Ammon's horn (tissue), 1 donor: ENCODE measurements at regions not wholly inside any gene's neighbourhood (a gene's known extent, or its start where the extent isn't known, plus 50 kb on each side); places are given as distances from the start of the nearest gene placed in this dataset.
A peak's percentile ranks its signal among the peaks of the same experiment; 100 is the strongest.

Source experiments
- DNase-seq: peaks from one replicate; pipeline ENCODE4 v3.0.0-alpha.2; 2016; ENCODE audit warnings: low spot score

- no peak for DNase-seq
These were observed 152.3 kb downstream of the PAX3 start for GRCh38 chr2:222146488-222146887.

DNA sequence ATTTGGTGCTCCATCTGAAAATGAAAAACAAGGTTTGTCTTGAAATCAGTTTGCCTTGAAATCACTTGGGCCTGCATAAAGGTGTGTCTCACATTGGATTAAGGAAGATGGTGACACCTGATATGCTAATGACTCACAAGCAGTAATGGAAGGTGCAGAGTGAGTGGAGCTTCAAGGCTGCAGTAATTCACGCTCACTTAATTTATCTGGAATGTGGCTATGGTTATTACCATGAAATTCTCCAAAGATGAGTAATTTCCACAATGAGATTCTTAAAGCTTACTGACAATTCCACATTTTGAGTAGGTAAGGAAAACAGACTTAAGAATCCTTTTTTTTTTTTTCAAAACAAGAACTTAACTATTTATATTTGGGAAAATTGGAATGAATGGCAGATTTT, 156.8 kb downstream of the PAX3 start:
- no peak for DNase-seq

- DNase-seq, result no peak
These were observed 162.6 kb downstream of the PAX3 start for GRCh38 chr2:222136106-222136630.

DNA sequence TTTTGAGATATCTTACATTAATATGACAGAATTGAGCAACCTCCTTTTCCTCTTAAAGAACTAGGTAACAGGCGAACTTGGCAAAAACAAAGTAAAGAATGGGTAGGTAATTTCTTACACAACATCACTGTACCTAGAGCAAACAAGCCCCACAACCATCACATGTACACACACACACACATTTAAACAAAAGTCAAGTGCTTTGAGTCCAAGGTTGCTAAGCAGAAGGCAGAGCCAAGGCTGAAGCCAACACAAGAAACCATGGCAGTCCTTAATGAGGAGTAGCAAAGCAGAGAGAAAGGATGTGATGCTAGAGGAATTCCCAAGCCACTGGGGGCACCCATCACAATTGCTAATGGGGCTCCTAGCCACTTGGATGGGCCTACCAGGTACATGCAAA, 164.1 kb downstream of the PAX3 start:
- DNase-seq, result no peak

GRCh38 chr2:222133897-222134296, 164.9 kb downstream of the PAX3 start:
- DNase-seq, result no peak

DNA sequence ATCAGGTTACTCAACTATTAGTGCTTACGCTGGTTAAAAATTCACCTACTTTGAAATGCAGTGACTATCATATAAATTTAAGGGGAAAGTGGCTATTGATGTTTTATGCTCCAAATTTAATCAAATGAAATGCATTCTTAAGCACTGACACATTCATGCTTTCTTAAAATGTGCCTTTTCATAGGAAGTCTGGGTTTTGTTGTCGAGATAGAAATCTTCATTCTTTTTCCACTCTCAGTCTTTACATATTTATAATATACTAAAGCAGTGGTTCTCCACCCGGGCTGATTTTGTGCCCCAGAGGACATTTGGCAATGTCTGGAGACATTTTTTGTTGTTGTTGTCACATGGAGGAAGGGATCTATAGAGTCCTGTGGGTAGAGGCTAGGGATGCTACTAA, 167.9 kb downstream of the PAX3 start:
- DNase-seq, result no peak

DNA sequence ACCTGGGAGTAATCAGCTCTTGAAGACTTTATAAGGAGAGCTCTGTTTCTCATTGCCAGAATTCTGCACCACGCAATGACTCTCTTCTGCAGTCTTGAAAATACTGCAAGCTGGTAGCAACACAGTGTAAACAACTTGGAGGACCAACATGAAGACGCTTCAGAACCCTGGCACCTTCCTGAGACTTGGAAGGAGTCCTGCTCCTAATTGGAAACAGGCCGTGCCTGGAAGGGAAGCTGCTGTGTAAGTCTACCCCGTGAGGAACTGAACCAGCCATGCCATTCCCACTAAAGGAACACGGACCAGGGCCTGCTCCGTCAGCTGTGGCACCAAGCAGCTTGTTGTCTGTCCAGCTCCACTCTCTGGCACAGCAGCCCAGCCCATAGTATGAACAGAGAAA, 171.1 kb downstream of the PAX3 start:
- DNase-seq, result no peak

- DNase-seq, result no peak
These were observed 177.9 kb downstream of the PAX3 start for GRCh38 chr2:222120933-222121332.

GRCh38 chr2:222115296-222115695, 183.5 kb downstream of the PAX3 start:
- no peak for DNase-seq

GRCh38 chr2:222108957-222109585, 189.7 kb downstream of the PAX3 start:
- no peak for DNase-seq

DNA sequence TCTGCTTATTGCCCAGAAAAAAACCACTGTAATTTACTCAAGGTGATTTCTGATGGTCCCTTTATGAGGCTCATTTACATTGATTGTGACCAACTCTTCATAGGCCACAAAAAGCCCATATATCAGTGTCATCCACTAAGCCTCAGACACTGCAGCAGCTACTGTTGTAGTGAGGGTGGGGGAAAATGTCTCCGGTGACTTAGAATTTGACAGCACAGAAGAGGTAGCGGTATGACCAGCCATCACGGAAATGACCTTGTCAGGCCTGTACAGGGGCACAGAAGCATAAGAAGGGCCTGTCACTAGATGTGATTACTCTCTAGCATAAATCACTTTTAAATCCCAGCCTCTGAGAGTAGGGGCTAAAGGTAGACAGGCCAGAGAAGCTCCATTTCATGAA, 190.3 kb downstream of the PAX3 start:
- DNase-seq, result no peak

GRCh38 chr2:222105046-222105445, 193.8 kb downstream of the PAX3 start:
- no peak for DNase-seq

- no peak for DNase-seq
These were observed 196.0 kb downstream of the PAX3 start for GRCh38 chr2:222102575-222103349.

GRCh38 chr2:222100704-222101699, 197.8 kb downstream of the PAX3 start:
- DNase-seq, result peak; percentile 6

- no peak for DNase-seq
These were observed 210.2 kb downstream of the PAX3 start for GRCh38 chr2:222088561-222088960.

DNA sequence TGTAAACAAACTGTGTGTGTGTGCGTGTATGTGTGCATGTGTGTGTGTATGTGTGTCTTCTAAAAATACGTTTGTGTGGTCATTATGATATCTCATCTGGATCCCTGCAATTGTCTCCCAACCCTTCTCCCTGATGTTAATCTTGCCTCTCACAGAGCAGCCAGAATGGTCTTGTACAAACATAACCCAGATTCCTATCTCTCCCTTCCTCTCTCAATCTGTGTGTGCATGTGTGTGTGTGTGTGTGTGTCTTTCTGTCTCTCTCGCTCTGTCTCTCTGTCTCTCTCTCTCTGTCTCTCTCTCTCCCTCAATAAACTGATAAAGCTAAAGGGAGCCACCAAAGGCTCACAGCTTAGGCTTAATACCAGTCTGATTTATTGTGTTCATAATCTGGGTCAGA, 210.8 kb downstream of the PAX3 start:
- DNase-seq, result no peak

DNA sequence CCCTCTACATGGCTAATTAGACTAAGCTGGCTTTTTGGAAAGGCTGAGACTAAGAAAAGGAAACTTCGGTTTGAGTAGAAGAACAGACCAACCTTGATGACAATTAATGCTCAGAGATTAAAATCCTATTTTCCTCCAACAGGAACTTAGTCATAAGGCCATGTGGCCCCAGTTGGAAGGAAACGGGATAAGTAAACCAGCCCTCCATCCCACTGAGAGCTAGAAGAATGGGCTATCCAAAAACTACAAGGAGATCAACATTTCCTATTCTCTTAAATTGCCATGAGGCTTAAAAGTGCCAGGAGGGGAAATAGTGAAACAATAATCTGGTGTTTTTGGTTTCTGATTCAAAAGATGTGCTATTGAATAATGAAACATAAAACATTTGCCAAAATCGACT, 216.6 kb downstream of the PAX3 start:
- no peak for DNase-seq

GRCh38 chr2:222080141-222080540, 218.7 kb downstream of the PAX3 start:
- DNase-seq, result no peak

DNA sequence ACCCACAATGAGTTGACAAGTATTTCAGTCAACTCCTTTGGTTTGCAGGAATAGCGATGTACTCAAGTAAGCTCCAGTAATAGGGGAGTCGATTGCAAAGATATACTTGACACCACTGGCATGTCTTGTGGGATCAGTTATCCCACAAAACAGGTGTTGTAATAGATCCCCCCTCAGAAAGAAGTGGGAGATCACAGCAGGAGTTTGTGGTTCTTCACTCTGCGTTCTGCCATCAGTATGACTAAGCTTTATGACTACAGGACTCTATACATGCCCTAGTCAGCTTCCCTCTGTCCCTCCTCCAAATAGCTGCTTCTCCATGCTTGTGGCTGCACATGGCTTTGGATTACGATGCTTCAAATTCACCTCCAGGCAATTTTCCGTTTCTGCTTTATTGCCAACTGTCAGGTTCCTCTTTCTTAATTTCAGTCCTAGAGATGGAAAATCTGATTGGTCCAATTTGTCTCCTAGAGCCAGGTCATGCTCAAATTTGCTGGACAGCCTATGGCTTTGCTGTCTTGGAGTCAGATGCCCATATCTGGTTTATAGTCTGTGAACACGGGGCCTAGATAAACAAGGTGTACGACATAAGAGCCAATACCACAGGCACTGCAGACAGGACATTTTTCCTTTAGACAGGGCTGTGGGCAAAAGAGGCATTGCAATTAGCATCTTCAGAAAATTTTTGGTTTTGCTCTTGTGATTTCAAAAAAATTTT, 221.7 kb downstream of the PAX3 start:
- no peak for DNase-seq

DNA sequence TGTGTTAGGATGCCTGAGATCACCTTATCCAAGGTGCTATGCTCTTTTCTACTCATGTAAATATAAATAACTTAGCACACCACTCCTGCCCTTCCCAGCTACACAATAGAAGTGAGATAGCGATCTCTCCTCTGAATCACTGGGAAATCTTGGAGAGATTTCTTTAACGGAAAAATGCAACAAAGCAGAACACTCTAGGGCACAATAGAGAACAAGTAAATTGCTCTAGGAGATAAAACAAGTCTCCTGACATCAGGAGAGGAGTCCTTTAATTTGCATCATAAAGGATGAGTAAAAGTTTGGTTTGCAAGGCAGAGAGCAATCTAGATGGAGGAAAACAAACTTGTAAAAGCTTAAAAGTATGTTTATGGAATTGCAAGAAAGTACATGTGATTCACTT, 224.1 kb downstream of the PAX3 start:
- DNase-seq, result no peak

DNA sequence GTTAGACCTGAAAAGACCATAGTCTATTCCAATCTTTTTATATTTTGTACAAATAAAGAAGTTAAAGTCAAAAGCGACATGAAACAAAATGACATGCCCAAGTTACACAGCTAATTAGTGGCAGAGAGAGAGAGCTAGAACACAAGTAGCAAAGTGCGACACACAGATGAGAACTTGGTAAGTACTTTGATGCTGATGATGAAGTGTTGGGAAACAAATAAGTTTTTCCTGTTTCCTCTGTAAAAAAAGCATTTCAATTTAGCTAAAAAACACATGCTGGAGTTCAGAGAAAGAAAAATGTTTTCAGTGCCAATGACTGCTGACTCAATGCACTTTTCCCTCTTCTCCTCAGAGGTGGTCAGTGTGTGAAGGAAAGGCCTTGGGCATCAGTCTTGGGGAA, 226.9 kb downstream of the PAX3 start:
- DNase-seq, result no peak

DNA sequence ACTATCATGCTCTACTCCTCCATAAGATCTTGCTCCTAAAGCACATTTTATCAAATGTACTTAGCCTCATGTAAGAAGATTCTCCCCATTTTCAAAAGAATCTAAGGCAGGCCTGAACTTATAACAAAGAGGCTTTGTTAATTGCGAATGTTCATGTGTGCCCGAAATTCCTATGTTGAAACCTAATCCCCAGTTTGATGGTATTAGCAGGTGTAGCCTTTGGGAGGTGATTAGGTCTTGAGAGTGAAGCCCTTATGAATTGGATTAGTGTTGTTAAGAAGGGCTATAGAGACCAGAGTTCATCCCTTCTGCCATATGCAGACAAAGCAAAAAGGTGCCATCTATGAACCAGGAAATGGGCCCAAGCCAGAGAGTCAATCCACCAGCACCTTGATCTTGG, 234.5 kb downstream of the PAX3 start:
- DNase-seq, result no peak
